Gastrocnemius medialis (tissue), 4 donors: ENCODE measurements at regions not wholly inside any gene's neighbourhood (a gene's known extent, or its start where the extent isn't known, plus 50 kb on each side); places are given as distances from the start of the nearest gene placed in this dataset.

Experiments
- POLR2A ChIP-seq, 2 donors: fragments of 450-650 bp; IDR thresholded peaks; one replicate each; pipeline ENCODE4 v1.6.1; 2017; ENCODE audit warnings: antibody characterized with exemption in 2 of 2, mild to moderate bottlenecking in 2 of 2, moderate library complexity in 2 of 2
- TF ChIP-seq, protein P1 (sequence below), 5 experiments: fragments of 450-650 bp in 3 of 5; fragments of 200-600 bp in 2 of 5; sonication (generic) in 2 of 5; IDR thresholded peaks in 4 of 5; conservative IDR thresholded peaks in 1 of 5; 1 replicate in 4 of 5; 2 replicates in 1 of 5; pipeline ENCODE4 v1.5.1; 2016 to 2019; ENCODE audit warnings: antibody characterized with exemption in 5 of 5, mild to moderate bottlenecking in 3 of 5, moderate library complexity in 3 of 5

DNA sequence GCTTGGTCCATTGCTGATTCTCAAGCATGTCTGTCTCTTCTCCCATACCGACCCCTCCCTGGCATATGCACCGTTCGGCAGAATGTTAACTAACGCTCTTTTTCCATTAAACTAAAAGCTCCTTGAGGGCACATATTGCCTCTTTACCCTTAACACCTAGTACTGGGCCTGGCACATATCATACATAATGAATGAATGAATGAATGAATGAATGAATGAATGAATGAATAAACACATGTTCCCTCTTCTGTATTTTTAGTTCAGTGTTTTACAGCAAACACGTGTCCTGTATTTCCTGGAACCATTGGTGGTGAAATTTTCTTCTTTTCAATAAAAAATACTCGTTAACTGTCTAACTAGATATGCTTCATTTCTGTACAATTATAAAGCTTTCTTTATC, 174.4 kb upstream of the DTNBP1 start:
- TF ChIP-seq, protein P1, sequence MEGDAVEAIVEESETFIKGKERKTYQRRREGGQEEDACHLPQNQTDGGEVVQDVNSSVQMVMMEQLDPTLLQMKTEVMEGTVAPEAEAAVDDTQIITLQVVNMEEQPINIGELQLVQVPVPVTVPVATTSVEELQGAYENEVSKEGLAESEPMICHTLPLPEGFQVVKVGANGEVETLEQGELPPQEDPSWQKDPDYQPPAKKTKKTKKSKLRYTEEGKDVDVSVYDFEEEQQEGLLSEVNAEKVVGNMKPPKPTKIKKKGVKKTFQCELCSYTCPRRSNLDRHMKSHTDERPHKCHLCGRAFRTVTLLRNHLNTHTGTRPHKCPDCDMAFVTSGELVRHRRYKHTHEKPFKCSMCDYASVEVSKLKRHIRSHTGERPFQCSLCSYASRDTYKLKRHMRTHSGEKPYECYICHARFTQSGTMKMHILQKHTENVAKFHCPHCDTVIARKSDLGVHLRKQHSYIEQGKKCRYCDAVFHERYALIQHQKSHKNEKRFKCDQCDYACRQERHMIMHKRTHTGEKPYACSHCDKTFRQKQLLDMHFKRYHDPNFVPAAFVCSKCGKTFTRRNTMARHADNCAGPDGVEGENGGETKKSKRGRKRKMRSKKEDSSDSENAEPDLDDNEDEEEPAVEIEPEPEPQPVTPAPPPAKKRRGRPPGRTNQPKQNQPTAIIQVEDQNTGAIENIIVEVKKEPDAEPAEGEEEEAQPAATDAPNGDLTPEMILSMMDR (IDR thresholded peaks at IDR 0.05 in 4 of 5, conservative IDR thresholded peaks at IDR 0.05 in 1 of 5), result no peak
- no peak for TF ChIP-seq POLR2A (IDR thresholded peaks at IDR 0.05)
